ENCODE measurements at regions not wholly inside any gene's neighbourhood (a gene's known extent, or its start where the extent isn't known, plus 50 kb on each side); places are given as distances from the start of the nearest gene placed in this dataset.

- H3K4me2 ChIP-seq (ENCODE audit: insufficient read depth in 1 of 2, low read depth in 2 of 2, low read length in 2 of 2): no peak overlapping the region
- CTCF ChIA-PET (ENCODE audit: partially characterized antibody): no interaction called here
- no peaks in the 10 kb centered on the region for H4K20me1 ChIP-seq (replicated peaks in 1 of 2; ENCODE audit: control insufficient read depth in 1 of 2, insufficient read depth in 2 of 2, low read length in 2 of 2)
Measured at GRCh38 chr17:31595076-31595475, 203.6 kb downstream of the RAB11FIP4 start.

More at GRCh38 chr17:31595076-31595475, 203.6 kb downstream of the RAB11FIP4 start:
- no peaks in the 10 kb centered on the region for H3K9me3 ChIP-seq (ENCODE audit: insufficient read depth in 2 of 2, low read depth in 1 of 2, low read length in 1 of 2)
- H3K4ac ChIP-seq (replicated peaks; ENCODE audit: insufficient read length, low read depth, low read length): no peak overlapping the region
- FAIRE-seq: no peak
- no peak overlapping the region for H2AK5ac ChIP-seq (ENCODE audit: low read depth, low read length)
- no peaks in the 10 kb centered on the region for H3K23me2 ChIP-seq (ENCODE audit: low read depth, low read length)
- no peak overlapping the region for H2BK12ac ChIP-seq (ENCODE audit: low read depth, low read length)
- 80% methylated on average over 2 of the region's 2 CpGs; no CpG with 5 or more reads in 1 of the 2 experiments for WGBS, 2 experiments (ENCODE audit: extremely low coverage in 1 of 2, insufficient coverage in 1 of 2, insufficient read length in 1 of 2, insufficient replicate concordance in 2 of 2, low coverage in 1 of 2, low lambda C conversion rate in 2 of 2, missing lambda C conversion rate in 1 of 2)
- H3K27ac ChIP-seq (ENCODE audit: low read depth, low read length): no peak overlapping the region
- H2BK5ac ChIP-seq (ENCODE audit: low read depth, low read length): no peak overlapping the region
- H3K4me1 ChIP-seq (replicated peaks in 1 of 4; ENCODE audit: control insufficient read depth in 3 of 4, insufficient read depth in 4 of 4, low read length in 3 of 4): peaks cover 0 to 8% (median 3%) of the 10 kb centered on the region in 4 experiments; a peak in 4 of 7 replicates
- no peak overlapping the region for H4K91ac ChIP-seq (replicated peaks; ENCODE audit: insufficient read length, low read length)
- H3K14ac ChIP-seq (ENCODE audit: insufficient read length): no peak overlapping the region
- no peak overlapping the region for H4K5ac ChIP-seq (ENCODE audit: insufficient read length, low read depth, low read length)
- H3K79me2 ChIP-seq (ENCODE audit: control insufficient read depth in 1 of 2, insufficient read depth in 2 of 2, low read length in 2 of 2): no peaks in the 10 kb centered on the region
- no peak overlapping the region for H3K4me3 ChIP-seq (ENCODE audit: extremely low read depth in 1 of 4, insufficient read depth in 2 of 4, low read depth in 3 of 4, low read length in 4 of 4)
- POLR2A ChIA-PET (ENCODE audit: partially characterized antibody): no interaction called here
- no peak for TF ChIP-seq SIX5 (IDR thresholded peaks at IDR 0.05; ENCODE audit: low read depth, low read length)
- no peak for TF ChIP-seq PHF8 (conservative IDR thresholded peaks at IDR 0.05; ENCODE audit: low read depth, low read length)
- H2AFZ ChIP-seq (ENCODE audit: low read length): no peak overlapping the region
- H2BK120ac ChIP-seq (replicated peaks; ENCODE audit: low read depth, low read length): no peak overlapping the region
- no peak overlapping the region for H2BK20ac ChIP-seq (ENCODE audit: low read length)
- H3K79me1 ChIP-seq (ENCODE audit: low read depth, low read length): no peaks in the 10 kb centered on the region
- no peak overlapping the region for H3K56ac ChIP-seq (replicated peaks; ENCODE audit: insufficient read length, low read depth, low read length)
- no peak for DNase-seq (ENCODE audit: low read depth in 1 of 2, low spot score in 2 of 2)
- H3K36me3 ChIP-seq (ENCODE audit: control insufficient read depth in 2 of 4, insufficient read depth in 4 of 4, low read length in 3 of 4): no peaks in the 10 kb centered on the region
- H2BK15ac ChIP-seq (ENCODE audit: low read length): no peak overlapping the region
- H3K23ac ChIP-seq (ENCODE audit: insufficient read length): no peak overlapping the region
- no peak overlapping the region for H4K8ac ChIP-seq (ENCODE audit: extremely low read depth, insufficient read depth, low read length)
- H3K18ac ChIP-seq (ENCODE audit: extremely low read depth, low read length): no peak overlapping the region
- H3K9ac ChIP-seq (replicated peaks in 1 of 4; ENCODE audit: extremely low read depth in 1 of 4, low read depth in 3 of 4, low read length in 3 of 4): no peak overlapping the region
- H3K27me3 ChIP-seq (replicated peaks in 1 of 4; ENCODE audit: control insufficient read depth in 3 of 4, extremely low read depth in 1 of 4, insufficient read depth in 3 of 4, low read length in 3 of 4): no peaks in the 10 kb centered on the region

Measured in H1 (cell line).